B cell (primary cell): ENCODE measurements at regions not wholly inside any gene's neighbourhood (a gene's known extent, or its start where the extent isn't known, plus 50 kb on each side); places are given as distances from the start of the nearest gene placed in this dataset.

ENCODE experiments used
- ATAC-seq: fragments of 200-7000 bp; cut with Tn5 transposase; one replicate; pipeline ENCODE4 v1.10.0; 2021; ENCODE audit warnings: low read depth, mild to moderate bottlenecking, moderate number of reproducible peaks, moderate library complexity
- CTCF ChIA-PET: fragments of 350-600 bp; sonication (Branson Sonifier 250); formaldehyde crosslinking; loops from one replicate; lab custom pipeline; 2021; ENCODE audit warnings: antibody characterized with exemption, inconsistent platforms; lab: Charles Lee
- POLR2A ChIA-PET: fragments of 350-600 bp; sonication (Branson Sonifier 250); formaldehyde crosslinking; loops from one replicate; lab custom pipeline; 2021; ENCODE audit warnings: antibody characterized with exemption; lab: Charles Lee
- DNase-seq: peaks from one replicate; pipeline ENCODE4 v3.0.0; 2013
- H2AFZ ChIP-seq: 2 replicates; pipeline ENCODE4 v1.6.1; 2012; ENCODE audit warnings: mild to moderate bottlenecking, low read depth, low read length; ENCODE audit not compliant: insufficient read depth, poor library complexity, severe bottlenecking
- H3K27ac ChIP-seq, 2 donors: 1 replicate in 1 of 2; 2 replicates in 1 of 2; pipeline ENCODE4 v1.5.1; 2012 to 2013; ENCODE audit warnings: low read length in 2 of 2, mild to moderate bottlenecking in 2 of 2, moderate library complexity in 1 of 2
- H3K27me3 ChIP-seq, 4 experiments: fragments of 200-600 bp in 1 of 4; sonication (generic) in 1 of 4; replicated peaks in 1 of 4; 1 replicate in 2 of 4; 2 replicates in 2 of 4; pipeline versions ENCODE4 v1.6.1 to v1.7.0; 2013 to 2016; ENCODE audit warnings: low read length in 3 of 4, mild to moderate bottlenecking in 2 of 4, mixed read lengths in 1 of 4, moderate library complexity in 1 of 4; ENCODE audit not compliant: insufficient read depth in 4 of 4, control insufficient read depth in 3 of 4; ENCODE audit errors: control extremely low read depth in 1 of 4
- H3K36me3 ChIP-seq, 2 experiments: replicated peaks in 1 of 2; 1 replicate in 1 of 2; 2 replicates in 1 of 2; pipeline versions ENCODE4 v1.6.1 to v1.7.1; 2013; ENCODE audit warnings: low read length in 1 of 2; ENCODE audit not compliant: insufficient read depth in 2 of 2, control insufficient read depth in 1 of 2; ENCODE audit errors: control extremely low read depth in 1 of 2, extremely low read depth in 1 of 2
- H3K4me1 ChIP-seq, 2 donors: fragments of 200-600 bp in 1 of 2; sonication (generic) in 1 of 2; 1 replicate in 1 of 2; 2 replicates in 1 of 2; pipeline versions ENCODE4 v1.5.1 to v1.6.1; 2013 to 2017; ENCODE audit warnings: low read length in 2 of 2; ENCODE audit not compliant: control insufficient read depth in 2 of 2, insufficient read depth in 2 of 2
- H3K4me2 ChIP-seq: replicated peaks from 2 replicates; pipeline ENCODE3; 2012; ENCODE audit warnings: mild to moderate bottlenecking, low read depth, low read length; ENCODE audit not compliant: poor library complexity, severe bottlenecking
- H3K4me3 ChIP-seq, 5 experiments: fragments of 200-600 bp in 1 of 5; sonication (generic) in 1 of 5; 1 replicate in 3 of 5; 2 replicates in 2 of 5; pipeline versions ENCODE4 v1.5.1 to v1.7.0; 2011 to 2016; ENCODE audit warnings: low read length in 4 of 5, mild to moderate bottlenecking in 4 of 5, low read depth in 2 of 5, control low read depth in 1 of 5, moderate library complexity in 1 of 5; ENCODE audit not compliant: insufficient read depth in 1 of 5; ENCODE audit errors: control extremely low read depth in 1 of 5, extremely low read depth in 1 of 5
- H3K79me2 ChIP-seq: fragments of 200-600 bp; sonication (generic); one replicate; pipeline ENCODE4 v1.6.0; 2016; ENCODE audit warnings: low read length; ENCODE audit not compliant: control insufficient read depth, insufficient read depth
- H3K9ac ChIP-seq: fragments of 200-600 bp; sonication (generic); 2 replicates; pipeline ENCODE4 v1.6.1; 2017; ENCODE audit warnings: mild to moderate bottlenecking, low read length, moderate library complexity
- H3K9me3 ChIP-seq, 3 donors: one replicate each; pipeline versions ENCODE4 v1.6.1 to v1.7.1; 2013; ENCODE audit warnings: low read length in 2 of 3; ENCODE audit not compliant: control insufficient read depth in 2 of 3, insufficient read depth in 1 of 3; ENCODE audit errors: control extremely low read depth in 1 of 3
- H4K20me1 ChIP-seq: 2 replicates; pipeline ENCODE4 v1.6.0; 2012; ENCODE audit warnings: mild to moderate bottlenecking, low read length; ENCODE audit not compliant: insufficient read depth, control insufficient read depth, poor library complexity, severe bottlenecking
- H3K27ac Mint-ChIP-seq: one replicate; pipeline ENCODE4 v1.8.0; 2021; ENCODE audit warnings: mixed read lengths
- H3K27me3 Mint-ChIP-seq: one replicate; pipeline ENCODE4 v1.8.0; 2021; ENCODE audit warnings: mixed read lengths
- H3K4me1 Mint-ChIP-seq: one replicate; pipeline ENCODE4 v1.8.0; 2021; ENCODE audit warnings: mixed read lengths
- H3K4me3 Mint-ChIP-seq: one replicate; pipeline ENCODE4 v1.8.0; 2021; ENCODE audit warnings: mixed read lengths
- H3K9me3 Mint-ChIP-seq: one replicate; pipeline ENCODE4 v1.8.0; 2022; ENCODE audit warnings: mixed read lengths; ENCODE audit not compliant: insufficient read depth
- EZH2 ChIP-seq: IDR thresholded peaks from 2 replicates; pipeline ENCODE4 v1.6.1; 2012; ENCODE audit warnings: borderline replicate concordance, low read depth, mild to moderate bottlenecking, moderate library complexity, low read length; ENCODE audit not compliant: insufficient read depth, poor library complexity, severe bottlenecking
- WGBS: methylation state at CpG from one replicate; pipeline ENCODE4 v1.1.5; 2013; ENCODE audit warnings: missing lambda C conversion rate; ENCODE audit not compliant: insufficient coverage; 5-methylcytosine and 5-hydroxymethylcytosine counted together
- intact Hi-C: fragments of 100-400 bp; cut with micrococcal nuclease; formaldehyde crosslinking; loops from one replicate; pipeline ENCODE4 v1.10.0; 2022
- TF ChIP-seq, protein P1 (sequence below): fragments of 200-600 bp; IDR thresholded peaks from one replicate; pipeline ENCODE4 v1.8.0; 2022; ENCODE audit warnings: antibody characterized with exemption, mild to moderate bottlenecking

DNA sequence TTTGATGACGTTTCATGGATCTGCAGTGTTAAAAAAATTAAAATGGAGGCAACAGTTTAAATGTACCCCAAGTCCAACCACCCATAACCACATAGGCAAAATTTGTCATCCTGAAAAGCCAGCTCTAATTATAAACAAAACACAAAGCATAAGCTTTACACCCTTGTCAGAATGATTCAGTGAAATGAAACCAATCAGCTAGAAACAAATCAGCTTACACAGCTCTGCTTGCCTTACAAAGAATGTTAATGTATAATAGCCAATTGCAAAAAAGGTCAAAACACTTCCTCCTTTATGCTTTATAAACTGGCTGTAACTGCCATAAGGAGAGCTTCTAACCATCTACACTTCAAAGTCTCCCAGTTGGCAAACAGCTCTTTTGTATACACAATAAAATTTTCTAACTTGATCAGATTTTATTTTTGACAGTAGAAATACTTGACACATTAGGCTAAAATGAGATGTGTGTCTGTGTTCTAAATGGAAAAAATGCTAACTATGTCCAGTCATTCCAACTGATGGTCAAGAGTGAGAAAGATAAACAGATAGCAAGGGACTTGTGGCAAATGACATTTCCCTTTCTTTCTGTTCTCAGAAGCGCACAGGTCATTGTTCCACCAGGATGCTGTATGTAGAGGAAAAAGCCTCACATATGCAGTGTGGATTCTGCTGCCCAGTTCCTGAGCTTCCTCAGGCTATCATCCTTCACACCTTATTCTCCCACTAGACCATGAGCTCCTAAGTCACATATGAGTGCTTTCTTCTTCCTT, 344.3 kb upstream of the ID4 start:
- no peaks in the 10 kb centered on the region for H3K4me1 ChIP-seq
- H3K36me3 ChIP-seq: no peaks in the 10 kb centered on the region
- no peaks in the 10 kb centered on the region for H3K79me2 ChIP-seq
- no peak overlapping the region for H2AFZ ChIP-seq
- H3K9me3 ChIP-seq: peaks cover 0 to 5% (median 0%) of the 10 kb centered on the region in 3 donors
- H4K20me1 ChIP-seq: no peaks in the 10 kb centered on the region
- DNase-seq (no peak), ATAC-seq (no peak)
- WGBS: no CpG with 5 or more reads among the region's 2 CpGs
- Mint-ChIP-seq H3K27ac (no peak overlapping the region), H3K4me1 (no peaks in the 10 kb centered on the region), H3K4me3 (no peak overlapping the region), H3K27me3 (no peaks in the 10 kb centered on the region), H3K9me3 (peaks cover 2% of the 10 kb centered on the region)
- no peak overlapping the region for H3K27ac ChIP-seq
- H3K4me3 ChIP-seq: no peak overlapping the region
- intact Hi-C loops: no loop called here
- CTCF ChIA-PET: no interaction called here
- H3K4me2 ChIP-seq: no peak overlapping the region
- no peaks in the 10 kb centered on the region for H3K27me3 ChIP-seq
- no peak for TF ChIP-seq EZH2
- TF ChIP-seq, protein P1, sequence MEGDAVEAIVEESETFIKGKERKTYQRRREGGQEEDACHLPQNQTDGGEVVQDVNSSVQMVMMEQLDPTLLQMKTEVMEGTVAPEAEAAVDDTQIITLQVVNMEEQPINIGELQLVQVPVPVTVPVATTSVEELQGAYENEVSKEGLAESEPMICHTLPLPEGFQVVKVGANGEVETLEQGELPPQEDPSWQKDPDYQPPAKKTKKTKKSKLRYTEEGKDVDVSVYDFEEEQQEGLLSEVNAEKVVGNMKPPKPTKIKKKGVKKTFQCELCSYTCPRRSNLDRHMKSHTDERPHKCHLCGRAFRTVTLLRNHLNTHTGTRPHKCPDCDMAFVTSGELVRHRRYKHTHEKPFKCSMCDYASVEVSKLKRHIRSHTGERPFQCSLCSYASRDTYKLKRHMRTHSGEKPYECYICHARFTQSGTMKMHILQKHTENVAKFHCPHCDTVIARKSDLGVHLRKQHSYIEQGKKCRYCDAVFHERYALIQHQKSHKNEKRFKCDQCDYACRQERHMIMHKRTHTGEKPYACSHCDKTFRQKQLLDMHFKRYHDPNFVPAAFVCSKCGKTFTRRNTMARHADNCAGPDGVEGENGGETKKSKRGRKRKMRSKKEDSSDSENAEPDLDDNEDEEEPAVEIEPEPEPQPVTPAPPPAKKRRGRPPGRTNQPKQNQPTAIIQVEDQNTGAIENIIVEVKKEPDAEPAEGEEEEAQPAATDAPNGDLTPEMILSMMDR: no peak
- POLR2A ChIA-PET: no interaction called here
- H3K9ac ChIP-seq: no peak overlapping the region

DNA sequence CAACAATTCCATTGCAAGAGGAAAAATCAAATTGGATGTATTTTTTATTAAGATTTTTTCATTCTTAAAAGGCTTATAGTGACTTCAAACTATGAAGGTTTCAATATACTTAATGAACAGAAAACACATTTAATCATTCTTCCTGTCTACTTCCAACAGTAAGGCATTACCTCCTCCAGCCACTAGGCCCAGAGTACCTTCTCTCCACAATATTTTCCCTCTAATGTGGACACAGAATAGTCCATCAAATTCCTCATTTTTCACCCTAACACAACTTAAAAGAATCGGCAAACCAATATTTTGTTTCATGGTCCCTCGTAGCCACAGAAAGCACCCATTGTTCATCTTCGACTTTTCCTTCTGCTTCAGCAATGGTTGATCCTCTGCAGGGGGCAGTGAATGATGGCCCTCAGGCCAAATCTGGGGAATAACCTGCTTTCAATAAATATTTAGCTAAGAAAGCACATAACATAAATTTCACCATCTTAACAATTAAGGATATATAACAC, 335.4 kb upstream of the ID4 start:
- ChIA-PET CTCF (no interaction called here), POLR2A (no interaction called here)
- 92% methylated on average over 3 of the region's 3 CpGs for WGBS
- no peaks in the 10 kb centered on the region for H3K36me3 ChIP-seq
- H3K79me2 ChIP-seq: no peaks in the 10 kb centered on the region
- no peaks in the 10 kb centered on the region for H4K20me1 ChIP-seq
- H3K4me3 ChIP-seq: no peak overlapping the region
- H3K27ac Mint-ChIP-seq: no peak overlapping the region
- no peak overlapping the region for H3K9ac ChIP-seq
- no peaks in the 10 kb centered on the region for H3K4me1 ChIP-seq
- peaks cover 16% of the 10 kb centered on the region for H3K9me3 Mint-ChIP-seq
- no peaks in the 10 kb centered on the region for H3K4me1 Mint-ChIP-seq
- no peak for ATAC-seq
- no peak overlapping the region for H3K4me2 ChIP-seq
- H3K27me3 Mint-ChIP-seq: no peaks in the 10 kb centered on the region
- H3K27me3 ChIP-seq: no peaks in the 10 kb centered on the region
- H3K4me3 Mint-ChIP-seq: no peak overlapping the region
- TF ChIP-seq, protein P1: no peak
- TF ChIP-seq EZH2: no peak
- no peaks in the 10 kb centered on the region for H3K9me3 ChIP-seq
- no peak overlapping the region for H3K27ac ChIP-seq
- intact Hi-C loops: no loop called here
- DNase-seq: no peak
- H2AFZ ChIP-seq: no peak overlapping the region
